ENCODE measurements at regions not wholly inside any gene's neighbourhood (a gene's known extent, or its start where the extent isn't known, plus 50 kb on each side); places are given as distances from the start of the nearest gene placed in this dataset.

DNA sequence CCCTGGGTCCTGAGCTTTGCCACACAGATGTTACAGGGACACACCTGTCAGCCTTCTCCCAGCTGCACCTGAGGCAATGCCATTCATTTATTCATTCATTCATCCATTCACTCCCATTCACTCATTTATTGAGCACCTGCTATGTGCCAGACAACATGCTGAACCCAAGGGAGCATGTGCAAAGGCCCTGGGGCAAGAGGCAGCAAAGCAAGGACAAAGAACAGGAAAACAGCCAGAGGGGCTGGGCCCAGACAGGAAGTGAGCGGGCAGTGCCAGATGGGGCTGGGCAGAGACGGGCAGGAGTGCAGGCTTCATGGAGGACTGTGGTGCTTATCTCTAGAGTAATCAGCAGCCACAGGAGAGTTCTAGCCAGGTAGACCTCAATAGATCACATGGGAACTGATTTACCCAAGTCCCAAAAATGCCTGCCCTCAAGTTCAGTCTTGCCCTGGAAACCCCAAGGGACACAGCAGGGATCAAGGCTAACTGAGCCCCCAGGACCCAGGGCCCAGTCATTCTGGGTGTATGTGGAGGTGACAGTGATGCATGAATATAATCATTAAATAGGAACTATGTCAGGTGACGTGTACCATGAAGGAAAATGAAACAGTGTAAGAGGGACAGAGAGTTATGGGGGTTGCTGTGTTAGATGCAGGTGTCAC is 530.3 kb downstream of the MATN1 start:
- DNase-seq: no peak

DNA sequence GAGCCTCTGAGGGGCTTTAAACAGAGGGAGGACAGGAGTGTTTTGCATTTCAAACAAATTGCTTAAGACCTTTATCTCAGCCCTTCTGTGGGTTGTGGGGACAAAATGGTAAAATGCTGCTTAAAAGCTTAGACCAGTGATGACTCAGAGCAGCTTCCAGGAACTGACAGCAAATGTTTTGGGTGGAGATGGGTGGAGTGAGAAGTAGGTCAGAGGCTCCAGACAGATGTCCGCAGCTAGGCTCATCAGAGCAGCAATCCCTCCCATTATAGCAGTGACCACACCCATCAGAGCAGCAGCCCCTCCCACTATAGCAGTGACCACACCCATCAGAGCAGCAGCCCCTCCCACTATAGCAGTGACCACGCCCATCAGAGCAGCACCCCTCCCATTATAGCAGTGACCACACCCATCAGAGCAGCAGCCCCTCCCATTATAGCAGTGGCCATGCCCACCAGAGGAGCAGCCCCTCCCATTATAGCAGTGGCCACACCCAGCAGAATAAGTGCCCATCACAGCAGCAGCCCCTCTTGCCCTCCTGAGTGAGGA is 532.2 kb downstream of the MATN1 start:
- DNase-seq: no peak

DNA sequence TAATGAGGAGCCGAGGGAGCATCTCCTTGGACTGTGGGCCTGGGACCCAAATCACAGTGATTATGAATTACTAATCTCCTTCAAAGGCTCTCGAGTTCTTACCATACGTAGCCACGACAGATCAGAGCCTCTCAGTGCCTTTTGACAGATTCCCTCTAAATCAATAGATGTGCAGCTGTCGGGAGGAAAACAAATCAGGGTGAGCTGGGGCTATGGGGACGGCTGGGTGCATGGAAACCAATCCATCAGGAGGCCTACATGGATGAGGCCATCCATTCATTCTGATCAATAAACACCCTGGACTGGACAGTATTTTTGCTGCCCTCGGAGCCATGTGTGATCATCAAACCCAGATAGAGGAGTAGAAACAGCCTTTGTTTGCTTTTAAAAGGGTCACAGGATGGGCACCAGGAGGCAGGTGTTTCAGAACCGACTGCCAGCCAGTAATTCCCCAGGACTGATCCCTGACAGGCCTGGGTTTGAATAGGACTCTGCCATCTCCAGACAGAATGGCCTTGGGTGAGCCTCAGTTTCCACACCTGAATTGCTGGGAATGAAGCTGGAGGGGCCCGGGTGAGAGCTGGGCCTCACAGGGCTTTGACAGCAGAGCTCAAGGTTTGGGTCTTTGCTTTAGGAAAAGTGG is 532.8 kb downstream of the MATN1 start:
- no peak for DNase-seq

DNA sequence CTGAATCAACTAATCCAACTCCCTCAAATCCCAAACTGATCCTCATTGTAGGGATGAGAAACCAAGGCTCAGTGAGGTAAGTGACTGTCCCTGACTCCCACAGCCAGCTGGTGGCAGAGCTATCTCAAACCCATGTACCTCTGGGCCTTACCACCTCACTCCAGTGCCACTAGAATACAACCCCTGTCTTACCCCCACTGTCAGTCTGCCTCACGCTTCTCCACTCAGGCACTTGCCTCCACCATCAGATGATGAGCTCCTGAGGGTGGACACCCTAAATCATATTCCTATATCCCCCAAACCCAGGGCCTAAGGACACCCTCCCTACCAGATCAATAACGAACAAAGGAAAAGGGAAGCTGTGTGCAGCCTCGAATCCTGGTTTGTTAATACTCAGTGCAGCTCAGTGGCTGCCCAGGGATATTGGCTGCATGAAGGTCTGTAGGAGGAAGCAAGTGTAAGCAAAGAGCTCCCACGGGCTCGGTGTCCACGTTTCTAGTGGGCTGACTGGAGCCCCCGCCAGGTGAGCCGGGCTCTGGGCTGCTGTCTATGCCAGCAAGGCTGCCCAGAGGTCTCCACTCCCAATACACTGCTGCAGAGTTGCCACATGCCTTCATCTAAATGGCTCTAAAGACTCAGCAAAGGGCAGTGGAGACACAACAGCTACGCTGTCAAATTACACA is 533.4 kb downstream of the MATN1 start:
- DNase-seq: no peak

DNA sequence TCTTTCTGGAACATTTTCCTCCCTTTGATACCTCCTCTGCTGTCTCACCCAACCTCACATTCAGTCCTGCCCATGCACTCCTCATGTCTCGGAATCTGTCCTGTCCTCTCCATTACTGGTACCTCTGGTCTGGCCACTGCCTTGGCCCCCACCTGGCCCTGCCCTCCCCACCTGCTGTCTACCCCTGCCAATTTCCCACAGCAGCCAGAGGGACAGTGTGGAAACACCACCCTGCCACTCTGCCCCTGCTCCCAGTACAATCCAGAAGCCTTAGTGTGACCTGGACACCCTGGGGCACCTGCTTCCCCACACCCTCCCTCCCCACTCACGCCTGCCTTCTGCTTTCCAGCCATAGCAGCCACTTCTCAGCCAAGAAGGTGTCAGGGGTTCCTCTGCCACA is 534.4 kb downstream of the MATN1 start:
- DNase-seq: no peak

DNA sequence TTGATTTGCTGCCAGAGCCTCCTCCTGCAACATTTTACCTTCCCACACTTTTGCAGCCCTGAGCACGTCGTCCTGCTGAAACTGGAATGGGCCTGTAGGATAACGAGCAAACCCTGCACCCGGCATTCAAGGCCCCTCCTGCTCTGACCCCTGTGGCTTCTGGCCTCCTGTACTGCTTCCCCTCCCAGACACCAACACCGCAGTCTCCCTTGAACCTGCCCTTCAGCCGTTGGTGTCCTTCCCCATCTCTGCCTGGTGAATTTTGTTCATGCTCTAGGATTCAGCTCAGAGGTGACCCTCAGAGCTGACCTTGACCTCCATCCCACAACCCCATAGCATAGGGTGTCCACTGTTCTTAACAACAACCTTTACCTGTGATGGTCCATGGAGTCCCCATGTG is 535.1 kb downstream of the MATN1 start:
- no peak for DNase-seq

DNA sequence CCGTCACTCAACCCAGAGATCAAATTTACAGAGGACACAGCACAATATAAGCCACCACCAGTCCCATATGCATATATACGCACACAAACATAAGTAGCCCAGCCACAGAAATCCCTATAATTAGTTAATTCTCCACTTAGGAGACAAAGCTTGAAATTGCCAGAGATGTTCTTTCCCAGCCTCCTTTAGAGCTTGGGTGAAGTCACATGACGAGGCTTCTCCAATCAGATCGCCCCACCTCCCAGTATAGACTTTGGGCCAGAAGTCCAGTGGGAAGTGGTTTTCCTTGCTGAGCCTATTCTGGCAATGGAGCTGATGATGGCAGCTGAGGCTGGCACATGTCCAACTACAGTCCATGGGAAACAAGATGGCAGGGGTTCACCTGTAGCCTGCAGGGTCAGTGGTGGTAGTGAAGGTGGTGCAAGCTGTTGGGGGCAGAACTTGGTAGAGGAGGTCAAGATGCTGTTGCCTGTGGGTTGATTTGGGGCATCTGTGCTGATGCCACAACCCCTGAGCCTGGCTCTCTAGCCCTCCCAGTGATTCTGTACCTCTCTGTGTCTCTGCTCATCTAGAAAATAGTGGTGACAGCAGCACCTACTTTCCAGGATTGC is 535.9 kb downstream of the MATN1 start:
- DNase-seq: no peak

DNA sequence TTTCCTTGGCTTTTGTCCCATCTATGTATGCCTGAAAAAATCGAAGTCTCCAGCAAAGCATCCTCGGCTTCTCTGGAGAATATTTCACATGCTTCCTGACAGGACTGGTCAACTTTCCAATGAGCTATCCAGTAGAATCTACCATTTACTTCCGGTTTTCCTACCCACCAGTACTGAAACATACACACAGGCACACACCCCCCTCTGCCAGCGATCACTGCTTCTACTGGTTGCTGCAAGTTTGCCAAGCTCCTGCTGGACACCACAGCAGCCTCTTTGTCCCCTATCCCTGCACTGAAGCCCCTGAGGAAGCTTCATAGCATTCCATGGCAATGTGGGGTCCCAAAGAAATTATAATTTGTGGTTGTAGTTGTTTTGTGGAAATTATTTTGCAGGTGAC is 536.8 kb downstream of the MATN1 start:
- DNase-seq: no peak

DNA sequence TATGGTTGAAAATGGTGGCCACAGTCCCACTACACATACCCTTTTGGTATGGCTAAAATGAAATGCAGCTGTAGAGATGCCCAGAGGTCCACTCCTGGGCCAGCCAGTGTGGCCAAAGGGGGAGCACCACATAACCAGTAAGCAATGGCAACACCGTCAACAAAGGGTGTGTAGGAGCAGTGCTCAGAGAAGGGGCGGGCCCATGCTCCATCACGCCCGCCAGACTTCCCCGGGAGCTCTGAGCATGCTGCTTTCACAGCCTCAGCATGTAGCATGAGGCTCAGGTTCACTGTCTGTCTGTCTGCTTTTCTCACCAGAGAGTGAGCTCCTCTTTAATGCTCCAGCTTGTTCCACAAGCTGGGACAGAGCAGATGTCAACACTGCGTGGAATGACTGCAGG is 537.6 kb downstream of the MATN1 start:
- DNase-seq: no peak

DNA sequence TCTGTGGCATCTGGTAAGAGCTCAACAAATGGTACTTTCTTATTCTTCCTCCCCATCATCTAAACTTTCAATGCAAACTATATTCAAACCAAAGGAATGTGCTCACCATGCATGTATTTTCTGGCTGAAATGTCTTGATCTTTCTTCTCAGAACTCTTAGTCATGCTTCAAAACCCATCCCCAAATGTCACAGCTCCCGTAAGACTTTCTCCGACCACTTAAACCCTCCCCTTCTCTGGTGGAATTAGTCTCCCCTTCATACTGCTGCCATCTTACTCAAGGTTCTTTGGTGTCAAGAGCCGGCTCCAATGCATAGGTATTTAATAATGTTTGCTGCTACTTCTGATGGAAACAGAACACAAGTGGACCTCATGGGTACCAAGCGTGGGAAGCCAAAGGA is 538.1 kb downstream of the MATN1 start:
- DNase-seq: no peak

DNA sequence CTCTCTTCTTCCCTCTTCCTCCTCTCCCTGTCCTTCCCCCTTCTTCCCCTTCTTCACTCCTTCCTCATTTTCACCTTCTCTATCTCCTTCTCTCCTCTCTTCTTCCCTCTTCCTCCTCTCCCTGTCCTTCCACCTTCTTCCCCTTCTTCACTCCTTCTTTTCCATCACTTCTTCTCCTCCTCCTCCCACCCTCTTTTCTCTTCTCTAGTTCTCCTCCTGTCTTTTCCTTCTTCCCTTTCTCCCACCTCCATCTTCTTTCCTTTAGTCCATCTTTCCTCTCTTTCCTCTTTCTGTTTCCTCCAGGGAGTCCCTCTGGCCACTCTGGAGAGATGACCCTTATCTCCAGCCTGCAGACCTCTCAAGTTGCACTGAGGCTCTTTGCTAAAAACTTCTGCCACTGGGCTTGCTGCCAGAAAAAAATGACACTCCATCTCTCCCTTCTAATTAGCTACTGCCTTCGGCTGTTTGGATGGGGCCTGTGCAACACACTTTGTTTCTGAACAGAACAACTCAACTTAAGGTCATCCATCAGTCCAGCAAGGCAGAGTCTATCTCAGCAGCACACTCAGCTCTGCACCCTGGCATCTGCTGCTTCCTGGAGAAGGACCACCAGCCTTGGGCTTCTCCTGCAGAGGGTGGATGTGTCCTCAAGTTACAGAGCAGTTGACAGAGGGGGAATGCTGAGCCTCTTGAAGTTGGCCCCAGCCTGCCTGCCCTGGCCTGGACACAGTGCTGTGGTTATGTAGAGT is 538.8 kb downstream of the MATN1 start:
- no peak for DNase-seq

DNA sequence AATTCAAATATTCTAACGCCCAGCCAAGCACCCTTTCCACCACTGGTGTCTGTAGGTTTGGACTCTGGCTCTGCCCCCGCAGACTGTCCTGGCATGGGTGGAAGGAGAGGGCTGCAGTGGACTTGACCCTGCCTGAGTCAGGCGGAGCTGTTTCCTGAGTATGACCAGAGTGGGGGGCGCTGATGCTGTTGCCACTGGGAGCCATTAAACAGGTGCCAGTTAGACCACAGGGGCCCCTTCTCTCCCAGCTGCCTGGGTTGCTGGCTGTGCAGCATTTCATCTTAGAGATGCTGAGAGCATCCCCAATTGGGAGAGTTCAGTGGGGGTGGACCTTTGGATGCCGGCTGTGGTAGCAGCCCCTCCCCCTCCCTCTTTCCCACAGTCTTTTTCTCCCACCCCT is 539.5 kb downstream of the MATN1 start:
- DNase-seq: no peak

DNA sequence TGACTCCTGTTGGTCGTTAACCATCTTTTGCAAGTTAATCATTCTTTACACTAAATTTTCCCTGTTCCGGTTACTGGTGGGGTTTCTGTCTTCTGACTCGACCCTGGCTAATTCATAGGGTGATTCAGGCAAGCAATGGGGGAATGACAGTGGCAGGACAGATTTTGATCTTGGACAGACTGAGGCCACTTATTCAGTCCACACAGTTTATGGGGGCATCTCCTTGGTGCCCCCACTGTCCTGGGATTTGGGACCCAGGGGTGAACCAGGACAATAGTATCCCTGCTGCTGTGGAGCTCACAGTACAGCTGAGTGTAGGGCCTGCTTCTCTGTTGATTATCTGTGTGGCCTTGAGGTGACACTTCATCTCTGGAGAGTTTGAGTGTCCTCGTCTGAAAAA is 540.4 kb downstream of the MATN1 start:
- DNase-seq: no peak

DNA sequence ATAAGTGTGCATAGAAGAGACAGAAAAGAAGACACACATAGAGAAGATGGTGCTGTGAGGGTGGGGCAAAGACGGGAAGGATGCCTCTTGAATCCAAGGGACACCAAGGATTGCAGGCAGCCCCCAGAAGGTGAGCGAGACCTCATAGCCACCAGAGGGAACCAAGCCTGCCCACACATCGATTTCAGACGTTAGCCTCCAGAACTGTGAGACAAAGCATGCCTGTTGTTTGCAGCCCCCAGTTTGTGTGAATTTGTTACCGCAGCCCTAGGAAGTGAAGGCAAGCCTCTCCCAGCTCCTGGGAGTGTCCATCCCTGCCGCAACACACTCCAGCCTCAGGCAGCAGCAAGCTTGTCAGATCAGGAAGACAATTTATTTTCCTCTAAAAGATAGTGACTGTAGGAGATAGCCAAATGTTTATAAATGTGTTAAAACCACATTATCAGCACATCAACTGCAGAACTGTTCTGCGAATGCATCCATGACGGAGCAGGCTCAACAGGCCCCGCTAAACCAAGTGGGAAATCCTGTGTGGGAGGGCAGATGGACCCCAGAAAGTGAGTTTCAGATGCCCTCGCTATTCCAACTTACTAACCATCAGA is 543.3 kb downstream of the MATN1 start:
- DNase-seq: no peak

DNA sequence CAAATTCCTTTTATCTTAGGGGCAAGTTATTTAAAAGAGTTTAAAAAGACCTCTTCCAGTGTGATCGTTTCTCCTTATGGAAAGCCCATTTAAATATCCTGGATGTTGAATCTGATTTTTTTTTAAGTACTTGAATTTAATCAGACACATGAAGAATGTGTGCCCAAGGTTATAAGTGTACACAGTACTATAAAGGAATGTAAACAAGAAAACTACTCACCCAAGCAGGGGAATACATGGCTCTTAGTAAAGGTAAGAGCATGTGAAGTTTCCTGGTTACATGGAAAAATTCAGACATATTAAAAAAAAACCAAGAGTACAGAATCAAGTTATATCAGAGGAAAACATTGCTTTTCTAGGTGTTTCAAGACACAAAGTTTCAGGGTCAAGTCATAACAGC is 546.9 kb downstream of the MATN1 start:
- no peak for DNase-seq

DNA sequence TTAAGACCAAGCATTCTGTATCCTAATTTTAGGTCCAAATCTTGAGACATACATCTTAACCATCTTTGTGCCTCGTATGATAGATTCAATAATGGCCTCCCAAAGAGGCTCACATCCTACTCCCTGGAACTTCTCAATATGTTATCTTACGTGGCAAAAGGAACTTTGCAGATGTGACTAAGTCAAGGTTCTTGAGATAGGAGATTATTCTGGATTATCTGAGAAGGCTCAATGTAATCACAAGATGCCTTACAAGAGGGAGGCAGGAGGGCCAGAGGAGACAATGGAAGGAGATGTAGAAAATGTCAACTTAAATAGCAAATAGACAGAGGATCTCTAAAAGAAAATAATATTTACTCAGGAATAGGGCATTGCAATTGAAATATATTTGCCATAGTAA is 548.9 kb downstream of the MATN1 start:
- no peak for DNase-seq

DNA sequence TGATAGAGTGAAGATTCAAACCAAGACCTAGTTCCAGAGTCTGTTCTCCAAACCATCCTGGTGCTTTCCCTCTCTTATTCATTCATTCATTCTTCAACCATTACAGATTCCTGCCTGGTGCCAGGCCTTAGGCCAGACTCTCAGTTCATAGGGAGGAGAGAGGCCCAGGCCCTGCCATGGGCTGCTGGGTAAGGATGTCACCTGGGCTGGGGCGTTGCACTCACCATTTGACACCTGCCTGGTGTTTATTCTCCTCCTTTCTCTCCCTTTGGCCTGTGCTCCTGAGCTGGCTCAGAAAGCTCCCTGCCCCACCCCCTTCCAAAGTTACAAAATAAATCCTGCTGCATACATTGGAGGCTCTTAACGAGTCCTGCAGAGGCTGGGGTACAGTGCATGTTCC is 549.8 kb downstream of the MATN1 start:
- no peak for DNase-seq

DNA sequence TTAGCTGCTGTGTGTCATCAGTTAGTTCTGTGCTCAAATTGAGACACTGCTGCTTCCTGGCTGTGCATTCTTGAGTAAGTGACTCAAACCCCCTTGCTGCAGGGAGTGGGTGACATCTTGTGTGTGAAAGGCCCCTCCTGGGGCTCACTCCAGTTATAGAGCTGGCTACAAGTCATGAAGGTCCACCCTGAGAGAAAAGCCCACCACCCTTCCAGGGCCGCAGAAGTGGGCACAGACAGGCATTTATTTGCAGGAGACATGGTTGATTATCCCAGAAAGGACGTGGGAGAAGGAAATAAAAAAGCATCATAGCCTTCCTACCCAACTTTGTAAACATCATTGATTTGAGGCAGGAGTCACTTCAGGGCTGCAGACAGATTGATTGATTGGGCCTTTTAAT is 550.6 kb downstream of the MATN1 start:
- no peak for DNase-seq

DNA sequence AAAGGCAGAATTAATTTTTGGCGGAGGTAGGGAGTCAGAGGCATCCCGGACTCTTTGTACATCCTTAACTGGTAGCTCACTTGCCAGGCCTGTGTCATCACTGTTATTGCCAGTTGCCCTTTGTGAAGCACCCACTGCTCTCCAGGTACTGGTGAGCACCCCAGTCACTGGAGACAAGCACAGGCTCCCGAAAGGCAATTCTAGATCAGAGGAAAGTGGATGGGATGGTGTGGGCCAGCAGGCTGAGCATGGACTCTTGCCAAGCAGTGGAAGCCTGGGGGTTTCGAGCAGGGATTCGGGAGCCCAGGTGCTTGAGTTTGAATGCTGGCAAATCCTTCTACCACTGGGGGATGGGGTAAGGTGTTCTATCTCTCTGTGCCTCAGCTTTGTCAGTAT is 551.1 kb downstream of the MATN1 start:
- DNase-seq: no peak

DNA sequence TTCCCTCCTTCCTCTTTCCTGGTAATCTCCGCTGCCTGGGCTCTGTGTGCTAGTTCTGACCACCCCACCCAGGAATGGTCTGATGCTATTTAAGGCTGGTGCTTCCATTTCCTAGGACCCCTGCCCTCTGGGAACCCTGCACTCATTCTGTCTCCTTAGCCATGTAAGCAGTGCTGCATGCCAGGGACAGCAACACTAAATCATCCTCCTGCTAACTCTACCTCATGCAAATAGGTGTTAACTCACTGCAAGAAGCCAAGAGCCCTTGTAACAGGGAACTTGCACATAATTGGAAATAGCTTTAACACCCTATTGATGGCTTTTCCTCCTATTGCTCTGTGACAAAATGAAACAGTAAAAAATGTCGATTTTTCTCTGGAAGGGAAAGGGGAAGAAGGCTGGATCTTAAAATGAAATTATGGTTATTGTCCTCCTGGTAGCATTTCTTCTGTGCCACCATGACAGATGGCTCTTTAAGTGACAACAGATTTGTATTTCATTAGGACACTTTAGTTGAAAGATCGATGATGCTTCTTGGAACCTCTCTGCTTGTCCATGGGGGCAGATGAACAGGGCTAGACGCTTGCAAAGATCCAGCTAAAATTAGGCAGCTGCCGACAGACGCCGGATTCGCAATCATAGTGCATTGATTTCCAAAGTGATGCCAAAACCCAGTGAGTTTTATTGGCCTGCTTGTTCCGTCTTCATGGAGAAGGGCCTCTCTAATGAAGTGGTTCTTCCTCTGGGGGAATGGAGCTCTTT is 551.7 kb downstream of the MATN1 start:
- no peak for DNase-seq

DNA sequence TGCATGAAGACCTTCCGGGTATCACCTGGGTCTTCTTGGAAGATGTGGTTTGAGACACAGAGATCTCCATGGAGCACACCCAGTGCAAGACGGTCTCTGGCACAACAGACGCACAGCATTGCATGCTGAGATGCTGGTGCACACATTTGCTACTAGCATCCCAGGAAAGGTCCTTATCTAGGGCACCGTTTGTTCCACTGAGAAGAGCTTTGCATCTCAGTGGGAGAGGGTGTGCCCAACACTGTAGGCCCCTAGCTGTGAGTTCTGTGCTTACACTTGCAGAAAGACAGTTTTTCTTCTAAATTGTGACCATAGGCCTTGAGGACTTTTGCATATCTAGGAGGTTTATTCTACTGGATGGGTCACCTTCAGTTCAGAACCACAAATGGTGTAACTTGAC is 554.1 kb downstream of the MATN1 start:
- DNase-seq: no peak

DNA sequence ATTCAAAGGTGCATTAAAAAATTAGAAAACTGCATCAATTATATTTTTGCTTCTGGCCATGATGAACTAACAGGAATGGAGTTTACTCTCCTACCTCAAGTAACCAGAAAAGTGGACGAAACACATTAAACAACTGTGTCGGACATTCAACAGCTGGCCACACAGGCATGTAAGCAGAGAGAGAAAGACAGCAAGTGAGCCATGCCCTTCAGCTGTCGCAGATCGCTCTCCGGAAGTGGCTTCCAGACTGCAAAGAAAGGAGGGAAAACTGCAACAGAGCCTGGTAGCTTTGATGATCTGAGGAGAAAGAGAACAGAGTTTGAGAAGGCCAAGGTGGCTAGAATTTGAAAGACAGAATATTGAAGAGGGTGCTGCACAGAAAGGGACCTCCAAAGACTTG is 557.2 kb downstream of the MATN1 start:
- DNase-seq: no peak
